Ovary (tissue), 1 donor: ENCODE measurements at regions not wholly inside any gene's neighbourhood (a gene's known extent, or its start where the extent isn't known, plus 50 kb on each side); places are given as distances from the start of the nearest gene placed in this dataset.

Experiments
- EP300 ChIP-seq: sonication (generic); formaldehyde crosslinking; IDR thresholded peaks from one replicate; pipeline ENCODE4 v1.6.1; 2017; ENCODE audit warnings: antibody characterized with exemption
- POLR2A ChIP-seq: fragments of 450-650 bp; IDR thresholded peaks from one replicate; pipeline ENCODE4 v1.6.1; 2017; ENCODE audit warnings: antibody characterized with exemption, mild to moderate bottlenecking, moderate library complexity

DNA sequence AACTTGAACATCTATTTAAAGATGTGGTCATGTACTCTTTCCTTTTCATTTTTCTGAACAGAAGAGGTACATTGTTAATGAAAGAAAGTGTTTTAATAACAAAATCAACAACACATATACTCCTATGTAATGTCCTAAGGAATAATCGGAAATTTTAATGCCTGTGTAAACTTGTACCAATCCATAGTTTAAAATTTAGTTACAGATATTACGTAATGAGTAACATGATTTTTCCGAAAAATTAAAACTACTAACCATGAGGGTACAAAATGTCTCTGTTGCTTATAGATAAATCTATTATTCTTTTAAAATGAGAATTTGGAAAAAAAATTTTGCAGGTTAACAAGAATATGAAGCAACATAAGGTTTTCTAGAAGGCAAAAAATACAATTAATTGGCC lies 220.1 kb downstream of the BCAT1 start:
- TF ChIP-seq POLR2A: no peak
- TF ChIP-seq EP300: no peak
